CD4-positive, alpha-beta T cell treated with Interferon alpha-2 for 1 hour (primary cell): ENCODE measurements at regions not wholly inside any gene's neighbourhood (a gene's known extent, or its start where the extent isn't known, plus 50 kb on each side); places are given as distances from the start of the nearest gene placed in this dataset.
"Not testable (repeated sequence)": the region's sequence is repeated elsewhere in the genome, so short reads cannot be mapped to it uniquely, and the experiment has no call there.

ENCODE experiments used
- DNase-seq, 2 donors: peaks; one replicate each; pipeline ENCODE4 v3.0.0-alpha.2; 2020 to 2022

GRCh38 chrX:41974677-41975076 lies 51.3 kb upstream of the CASK start:
- DNase-seq = not testable (repeated sequence)

DNA sequence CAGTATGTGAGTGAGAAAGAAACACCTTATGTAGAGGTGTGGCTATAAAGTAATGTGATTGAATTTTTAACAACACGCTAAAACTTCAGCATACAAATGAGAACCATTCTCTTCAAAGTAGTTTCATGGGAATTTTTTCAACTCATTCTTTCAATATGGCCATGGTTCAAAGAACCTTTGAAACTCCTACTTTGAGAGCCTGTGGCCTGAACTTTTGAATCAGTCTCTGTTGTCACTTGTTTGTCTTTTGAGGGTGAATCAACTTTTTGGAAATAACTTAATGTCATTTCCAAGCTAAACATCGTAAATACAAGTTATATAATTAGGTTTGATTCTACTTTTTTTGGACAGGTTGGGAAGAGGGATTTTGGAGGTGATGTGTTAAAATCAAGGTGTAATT lies 49.9 kb upstream of the CASK start:
- no peak for DNase-seq
